ENCODE measurements at regions not wholly inside any gene's neighbourhood (a gene's known extent, or its start where the extent isn't known, plus 50 kb on each side); places are given as distances from the start of the nearest gene placed in this dataset.
A peak's percentile ranks its signal among the peaks of the same experiment; 100 is the strongest.

DNA sequence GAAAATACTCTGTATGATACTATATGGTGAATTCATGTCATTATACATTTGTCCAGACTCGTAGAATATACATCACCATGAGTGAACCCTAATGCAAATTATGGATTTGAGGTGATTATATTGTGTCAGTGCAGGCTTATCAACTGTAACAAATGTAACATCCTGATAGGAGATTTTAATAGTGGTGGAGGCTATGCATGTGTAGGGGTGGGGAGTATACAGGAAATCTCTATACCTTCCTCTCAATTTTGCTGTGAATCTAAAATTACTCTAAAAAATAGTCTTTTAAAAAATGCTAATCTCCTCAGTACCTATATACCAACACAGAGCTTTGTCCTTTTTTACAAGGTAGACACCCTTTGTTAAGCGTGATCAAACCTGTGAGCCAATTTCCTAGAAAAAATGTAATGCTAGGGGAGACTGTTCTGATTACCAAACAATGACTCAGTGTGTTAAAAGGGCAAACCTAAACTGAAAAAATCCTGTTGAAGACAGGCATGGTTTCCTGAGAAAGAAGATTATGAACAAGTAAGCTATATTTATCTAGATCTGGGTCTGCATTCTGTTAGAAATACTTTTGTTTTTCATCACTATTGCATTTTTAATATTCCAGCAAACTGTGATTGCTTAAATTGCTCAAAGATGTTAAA is 170.9 kb downstream of the DUSP6 start:
- DNase-seq = no peak

DNA sequence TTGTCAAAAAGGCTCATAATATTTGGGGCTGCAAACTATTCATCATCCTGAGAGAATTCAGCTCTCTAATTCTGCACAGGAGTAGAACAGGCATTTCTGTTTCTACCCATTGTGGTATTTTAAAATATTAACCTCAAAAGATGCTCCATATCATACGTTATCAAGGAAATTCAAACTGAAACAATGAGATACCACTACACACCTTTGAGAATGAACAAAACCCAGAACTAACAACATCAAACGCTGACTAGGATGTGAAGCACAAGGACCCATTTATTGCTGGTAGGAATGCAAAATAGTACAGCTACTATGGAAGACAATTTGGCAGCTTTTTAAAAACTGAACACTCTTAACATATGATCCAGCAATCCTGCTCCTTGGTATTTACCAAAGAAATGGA is 171.8 kb downstream of the DUSP6 start:
- DNase-seq = no peak

DNA sequence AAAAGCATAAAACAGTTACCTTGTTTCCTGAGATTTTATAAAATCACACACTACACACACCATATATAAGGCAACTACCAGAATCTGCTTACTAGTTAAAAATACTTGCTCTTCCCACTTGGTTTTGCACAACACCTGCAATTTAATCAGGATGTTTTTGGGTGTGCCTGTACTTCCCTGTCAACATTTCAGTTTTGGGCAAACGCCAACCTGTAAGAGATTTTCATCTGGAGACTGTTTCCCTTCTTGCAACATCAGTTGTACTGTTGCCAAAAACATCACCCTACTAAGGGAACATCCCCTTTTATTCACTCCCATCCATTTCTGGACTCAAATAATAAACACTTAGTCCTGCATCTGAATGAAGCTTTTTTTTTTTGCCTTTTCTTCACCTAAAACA is 172.3 kb downstream of the DUSP6 start:
- DNase-seq = no peak

DNA sequence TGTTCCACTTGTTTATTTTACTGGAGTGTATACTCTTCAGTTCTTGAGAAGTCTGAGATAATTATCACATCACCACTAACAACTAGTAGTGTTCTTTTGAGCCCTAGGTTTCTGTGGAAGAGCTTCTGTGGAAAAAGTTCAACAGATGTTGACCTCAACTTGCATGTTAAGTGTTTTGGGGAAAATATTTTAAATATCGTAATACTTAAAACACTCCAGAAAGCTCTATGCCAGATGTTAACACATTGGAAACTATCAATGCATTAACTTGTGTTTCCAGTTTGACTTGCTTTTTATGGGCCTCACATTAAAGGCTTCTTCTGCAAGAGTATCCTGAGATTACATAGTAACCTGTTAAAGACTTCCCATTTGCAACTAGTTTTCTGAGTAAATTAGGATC is 173.1 kb downstream of the DUSP6 start:
- DNase-seq = no peak

DNA sequence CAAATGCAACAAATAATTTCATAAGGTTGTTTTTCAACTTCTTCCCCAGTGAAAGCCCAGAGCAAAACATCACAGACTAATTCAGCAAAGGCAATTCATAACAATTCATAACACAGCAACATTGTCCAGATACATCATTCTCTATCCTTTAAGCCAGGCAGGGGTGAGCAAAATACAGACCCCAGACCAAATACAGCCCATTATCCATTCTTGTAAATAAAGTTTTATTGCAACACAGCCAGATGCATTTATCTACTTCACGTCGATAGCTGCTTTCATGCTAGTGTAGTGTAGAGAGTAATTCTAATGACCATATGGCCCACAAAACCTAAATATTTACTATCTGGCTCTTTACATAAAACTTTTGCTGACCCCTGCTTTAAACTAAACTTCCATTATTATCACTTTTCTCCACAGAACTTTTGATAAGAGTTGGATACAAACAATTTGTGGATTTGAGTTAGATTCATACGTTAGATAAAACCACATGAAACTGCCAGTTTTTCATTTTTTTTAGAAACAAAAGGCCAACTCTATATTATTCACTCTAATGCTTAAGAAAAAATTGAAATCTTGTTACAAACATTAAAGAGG is 174.4 kb downstream of the DUSP6 start:
- no peak for DNase-seq

DNA sequence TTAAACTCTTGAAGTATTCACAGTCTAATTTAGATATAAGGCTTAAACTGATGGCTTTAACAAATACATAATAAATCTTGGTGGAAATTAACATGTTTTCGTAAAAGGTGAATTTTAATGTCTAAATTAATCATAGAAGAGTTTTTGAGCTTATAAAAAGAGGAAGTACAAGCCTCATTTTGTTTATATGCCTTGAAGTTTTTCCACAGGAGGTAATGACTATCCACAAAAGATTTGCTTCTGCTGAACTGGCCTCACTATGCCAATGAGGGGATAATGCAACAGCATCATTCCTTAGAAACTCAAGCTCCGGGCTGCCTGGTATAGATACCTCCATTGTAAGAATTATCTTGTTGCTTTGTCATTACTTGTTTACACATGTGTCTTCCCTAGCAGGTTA is 175.6 kb downstream of the DUSP6 start:
- DNase-seq = no peak

DNA sequence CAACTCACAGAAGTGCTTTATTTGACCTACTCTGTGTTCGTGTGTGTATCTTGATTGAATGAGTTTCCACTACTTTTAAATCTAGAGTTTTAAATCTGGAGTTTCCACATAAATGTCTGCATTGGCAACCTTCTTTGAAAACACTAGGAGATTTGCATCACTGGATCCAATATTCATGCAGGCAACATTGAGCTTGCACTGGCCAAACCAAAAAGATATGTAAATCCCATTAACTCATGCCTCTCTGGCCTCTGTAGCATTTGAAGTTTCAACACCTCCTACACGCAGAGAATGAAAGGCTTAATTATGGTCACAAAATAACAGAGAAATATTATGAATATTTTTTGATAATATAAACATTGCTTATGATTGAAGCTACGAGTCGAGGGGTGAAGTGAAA is 178.6 kb downstream of the DUSP6 start:
- no peak for DNase-seq

DNA sequence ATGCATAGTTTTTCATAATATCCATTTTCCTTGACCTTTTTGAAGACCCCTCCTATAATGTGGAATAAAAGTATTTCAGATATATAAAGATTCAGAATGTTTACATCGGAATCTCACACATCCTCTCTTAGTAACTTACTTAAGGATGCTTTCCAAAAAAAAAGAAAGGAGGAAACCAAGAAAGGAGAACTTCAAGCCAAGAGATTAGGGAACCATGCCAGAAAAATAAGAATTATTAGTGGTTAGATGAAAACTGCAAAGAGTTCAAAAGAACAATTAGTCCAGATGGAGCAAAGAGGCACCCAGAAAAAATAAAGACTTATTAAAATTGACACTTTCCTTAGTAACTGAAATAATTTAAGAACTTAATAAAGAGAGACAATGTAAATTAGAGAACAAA is 179.2 kb downstream of the DUSP6 start:
- no peak for DNase-seq

DNA sequence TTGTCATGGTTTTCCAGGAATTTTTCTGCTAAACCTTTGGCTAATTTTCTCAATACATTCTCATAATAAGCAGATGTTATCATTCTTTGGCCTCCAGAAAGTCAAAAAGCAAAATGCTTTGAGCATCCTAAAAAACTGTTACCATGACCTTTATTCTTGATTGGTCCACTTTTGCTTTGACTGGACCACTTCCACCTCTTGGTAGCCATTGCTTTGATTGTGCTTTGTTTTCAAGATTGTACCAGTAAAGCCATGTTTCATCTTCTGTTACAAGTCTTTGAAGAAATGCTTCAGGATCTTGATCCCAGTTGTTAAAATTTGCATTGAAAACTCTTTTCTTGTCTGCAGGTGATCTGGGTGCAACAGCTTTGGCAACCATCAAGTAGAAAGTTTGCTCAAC is 180.1 kb downstream of the DUSP6 start:
- no peak for DNase-seq

DNA sequence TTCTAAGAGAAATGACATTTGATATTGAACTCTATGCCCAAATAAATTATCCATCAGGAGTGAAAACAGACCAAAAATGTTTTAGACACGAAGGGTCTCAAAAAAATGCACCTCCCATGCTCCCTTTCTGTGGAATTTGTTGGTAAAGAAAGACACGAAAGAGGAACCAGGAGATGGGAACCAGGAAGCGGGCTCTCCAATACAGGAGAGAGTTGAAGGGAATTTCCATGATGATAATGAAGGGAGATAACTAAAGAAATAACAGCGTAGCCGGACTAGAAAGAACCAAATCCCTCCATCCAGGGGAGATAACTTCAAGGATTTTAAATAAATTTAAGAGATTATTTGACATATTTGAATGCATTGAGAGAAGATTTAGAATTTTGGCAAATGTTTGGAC is 183.0 kb downstream of the DUSP6 start:
- no peak for DNase-seq

DNA sequence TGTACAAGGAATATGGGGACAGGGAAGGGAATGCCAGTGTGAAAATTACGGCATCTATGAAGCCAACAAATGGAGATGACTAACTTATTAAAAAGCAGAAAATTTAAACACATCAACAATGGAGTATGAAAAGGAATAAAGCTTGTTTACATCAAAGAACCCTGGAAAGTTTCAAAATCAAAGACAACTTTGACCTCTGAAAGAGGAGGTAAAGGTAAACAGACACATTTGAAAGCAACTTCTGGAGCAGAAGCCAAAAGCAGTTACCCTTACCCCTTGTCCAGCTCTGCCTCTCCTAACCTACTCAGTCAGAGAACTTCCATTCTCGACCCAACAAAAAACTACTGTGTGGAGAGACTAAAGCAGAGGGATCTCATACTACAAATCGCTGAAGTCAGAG is 184.3 kb downstream of the DUSP6 start:
- DNase-seq = no peak

DNA sequence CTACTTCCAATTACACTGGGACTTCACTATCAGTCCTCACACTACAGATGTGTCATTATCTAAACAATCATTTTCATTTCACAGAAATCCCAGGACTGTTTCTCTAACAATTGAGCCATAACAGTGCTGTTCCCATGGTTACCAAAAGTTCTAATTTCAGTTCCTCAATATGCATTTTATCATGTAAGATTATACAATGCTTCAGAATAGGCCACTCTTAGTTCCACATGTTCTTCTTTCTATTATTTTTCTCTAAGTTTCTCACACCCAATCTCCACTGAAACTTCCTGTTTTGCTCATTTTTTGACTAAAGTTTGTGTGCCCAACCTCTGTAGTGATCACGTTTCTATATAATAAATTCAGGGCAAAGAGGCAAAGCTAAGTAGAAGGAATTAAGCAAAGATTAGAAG is 185.8 kb downstream of the DUSP6 start:
- no peak for DNase-seq

DNA sequence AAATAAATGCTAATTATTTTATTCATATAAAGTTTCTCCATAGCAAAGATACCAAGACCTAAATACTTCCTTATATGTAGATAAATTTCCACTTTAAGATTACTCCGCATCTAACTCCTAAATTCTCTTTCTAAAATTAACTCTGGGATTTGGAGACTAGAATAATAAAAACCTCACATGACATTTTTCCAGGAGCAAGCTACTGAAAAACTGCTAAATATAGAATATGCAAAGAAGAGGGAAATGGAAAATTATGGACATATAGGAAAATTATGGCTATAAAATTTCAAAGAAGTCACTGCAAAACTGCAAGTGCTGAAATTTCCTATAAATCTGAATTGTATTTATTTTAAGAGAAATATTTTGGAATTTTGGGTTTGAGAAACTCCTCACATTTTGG is 186.2 kb downstream of the DUSP6 start:
- no peak for DNase-seq

DNA sequence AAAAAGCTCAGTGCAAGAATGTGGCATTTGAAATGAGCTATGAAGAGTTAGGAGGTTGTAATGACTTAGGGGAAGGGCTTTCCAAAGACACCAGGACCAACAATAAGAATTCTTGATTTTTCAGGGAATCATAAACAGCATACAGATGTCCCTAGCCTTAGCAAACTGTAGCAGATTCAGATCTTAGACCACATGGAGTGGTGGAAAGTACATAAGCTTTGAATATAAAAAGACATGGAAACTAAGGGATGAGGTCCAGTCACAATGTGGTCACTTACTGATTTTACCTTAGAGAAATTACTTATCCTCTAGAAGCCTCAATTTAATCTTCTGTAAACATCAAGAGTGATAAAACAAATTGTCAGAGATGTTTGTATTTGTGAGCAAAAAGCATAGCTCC is 186.6 kb downstream of the DUSP6 start:
- no peak for DNase-seq

DNA sequence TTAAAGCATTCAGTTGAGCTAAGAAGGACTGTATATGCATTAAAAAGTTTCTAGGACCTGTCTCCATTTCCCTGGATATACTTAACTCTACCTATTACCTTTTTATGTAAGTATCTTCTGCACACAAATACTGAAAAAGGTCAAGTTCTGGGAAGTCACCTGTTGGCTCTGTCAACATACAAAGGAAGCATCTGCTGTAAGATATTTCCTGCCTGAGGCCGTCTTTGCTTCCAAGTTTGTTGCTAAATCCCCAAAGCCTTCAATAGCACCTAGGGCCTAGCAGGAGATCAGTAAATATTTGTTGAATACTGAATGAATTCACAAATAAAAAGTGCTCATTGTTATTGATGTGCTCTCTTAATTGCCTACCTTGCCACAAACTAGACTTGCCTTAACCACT is 188.4 kb downstream of the DUSP6 start:
- no peak for DNase-seq

DNA sequence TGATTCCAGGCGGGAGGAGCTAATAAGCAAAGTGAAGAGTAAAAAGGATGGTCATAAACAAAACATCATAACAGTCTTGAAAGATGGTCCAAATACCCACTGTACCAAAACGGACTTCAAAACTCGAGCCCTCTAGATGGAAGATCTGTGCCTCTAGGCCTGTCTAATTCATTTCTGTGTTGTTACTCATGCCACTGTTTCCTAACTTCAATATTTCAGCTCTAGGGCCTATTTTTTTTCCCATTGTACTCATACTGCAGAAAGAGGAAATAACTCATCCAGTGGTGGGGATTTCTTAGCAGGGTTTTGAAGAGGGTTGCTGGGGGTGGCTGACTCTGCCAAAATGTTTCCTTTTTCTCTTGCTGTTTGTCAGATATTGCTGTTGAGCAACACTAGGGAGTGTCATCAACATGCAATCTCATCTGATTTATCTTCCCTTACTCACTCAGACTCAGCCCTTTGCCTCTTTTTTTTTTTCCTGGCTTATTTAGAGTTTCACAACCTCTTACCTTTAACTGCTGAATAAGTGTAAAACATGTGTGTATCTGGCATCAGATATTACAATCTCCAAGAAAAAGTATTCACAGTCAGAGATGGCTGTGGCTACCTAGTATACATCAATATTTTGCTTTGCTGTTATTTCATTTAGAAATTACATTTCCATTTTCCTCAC is 189.6 kb downstream of the DUSP6 start:
- peak; percentile 48 for DNase-seq

DNA sequence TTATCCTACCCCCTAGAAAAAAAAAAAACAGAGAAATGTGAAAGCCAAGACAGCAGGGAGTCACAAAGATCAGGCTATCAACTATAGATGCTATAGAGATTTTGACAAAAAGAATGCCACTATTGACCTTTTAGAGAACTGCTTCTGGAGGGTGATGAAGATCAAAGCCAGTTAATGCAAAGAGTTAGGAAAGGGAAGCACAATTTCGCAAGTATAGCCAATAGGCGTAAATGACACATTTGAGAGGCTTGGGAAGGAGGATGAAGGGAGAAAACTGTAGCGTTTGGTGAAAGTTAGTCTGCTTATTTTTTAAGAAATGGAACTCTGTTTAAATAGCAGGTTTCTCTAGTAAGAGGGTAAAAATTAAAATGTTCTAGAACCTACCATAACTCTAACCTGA is 190.7 kb downstream of the DUSP6 start:
- no peak for DNase-seq

DNA sequence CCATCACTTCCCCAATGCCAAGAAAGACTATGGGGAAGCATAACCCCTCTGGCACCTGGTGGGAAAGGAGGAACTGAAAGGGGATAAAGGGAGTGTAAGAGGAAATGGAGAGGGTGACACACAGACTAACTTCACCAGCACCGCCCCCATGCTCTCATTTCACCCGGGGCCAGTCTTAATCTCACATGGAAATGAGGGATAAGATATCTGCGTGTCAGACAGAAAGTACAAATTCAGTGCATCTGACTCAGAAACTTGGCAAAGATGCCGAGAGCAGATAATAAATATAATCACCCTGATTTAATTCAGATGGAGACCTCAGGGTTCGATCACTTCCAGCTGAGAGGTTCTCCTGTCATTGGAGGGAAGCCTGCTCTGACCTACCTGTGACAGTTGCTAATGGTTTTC is 191.6 kb downstream of the DUSP6 start:
- DNase-seq = peak; percentile 25

DNA sequence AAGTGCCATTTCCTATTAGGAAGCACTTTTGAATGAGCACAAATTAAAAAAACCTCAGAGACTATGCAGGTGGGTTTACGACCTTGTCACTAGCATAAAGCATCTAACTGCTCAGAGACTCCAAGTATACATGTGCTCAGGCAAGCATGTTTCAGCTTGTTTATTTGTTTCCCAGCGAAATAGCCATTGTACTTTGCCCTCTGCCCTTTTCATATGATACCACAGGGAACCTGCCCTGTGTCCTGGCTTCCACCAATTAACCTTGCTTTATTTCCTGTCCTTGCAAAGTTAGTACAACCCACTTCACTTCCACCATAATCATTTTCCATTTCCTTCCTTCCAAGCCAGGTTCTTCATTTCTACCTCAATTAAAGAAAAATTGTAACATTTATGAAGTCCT is 194.9 kb downstream of the DUSP6 start:
- no peak for DNase-seq

DNA sequence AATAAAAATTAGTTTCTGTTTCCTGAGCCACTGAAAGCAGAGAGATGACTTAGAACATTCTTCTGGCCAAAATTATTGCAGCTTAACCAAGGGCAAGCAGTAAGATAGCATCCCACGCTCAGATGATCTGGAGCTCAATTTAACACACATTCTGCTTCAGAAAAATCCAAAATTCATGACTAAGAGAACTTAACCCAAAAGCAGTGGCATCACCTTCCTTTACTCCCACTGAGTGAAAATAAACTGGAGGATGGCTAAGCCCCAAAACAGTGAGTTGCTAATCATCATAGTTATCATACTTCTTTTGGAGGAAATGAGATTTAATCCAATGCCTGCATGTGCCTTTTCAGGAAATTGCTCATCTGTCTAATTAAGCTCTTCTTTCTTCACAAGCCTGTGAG is 195.4 kb downstream of the DUSP6 start:
- DNase-seq = no peak

DNA sequence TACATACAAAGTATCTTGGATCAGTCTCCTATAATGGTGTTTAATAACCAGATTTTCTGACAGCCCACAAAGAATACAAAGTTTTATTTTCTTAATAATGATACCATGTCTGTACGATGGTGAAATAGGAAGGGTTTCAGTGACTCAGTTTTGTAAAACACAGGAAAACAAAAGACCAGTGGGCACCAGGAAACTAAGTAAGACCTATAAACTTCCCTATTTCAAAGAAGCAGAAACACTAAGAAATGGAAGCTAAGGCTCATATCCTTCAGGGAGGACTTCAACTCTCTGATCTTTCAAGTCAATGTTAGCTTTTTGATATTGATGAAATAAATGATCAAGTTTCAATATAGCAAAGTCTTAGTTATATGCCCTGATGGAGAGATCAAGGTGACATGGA is 196.0 kb downstream of the DUSP6 start:
- DNase-seq = no peak

DNA sequence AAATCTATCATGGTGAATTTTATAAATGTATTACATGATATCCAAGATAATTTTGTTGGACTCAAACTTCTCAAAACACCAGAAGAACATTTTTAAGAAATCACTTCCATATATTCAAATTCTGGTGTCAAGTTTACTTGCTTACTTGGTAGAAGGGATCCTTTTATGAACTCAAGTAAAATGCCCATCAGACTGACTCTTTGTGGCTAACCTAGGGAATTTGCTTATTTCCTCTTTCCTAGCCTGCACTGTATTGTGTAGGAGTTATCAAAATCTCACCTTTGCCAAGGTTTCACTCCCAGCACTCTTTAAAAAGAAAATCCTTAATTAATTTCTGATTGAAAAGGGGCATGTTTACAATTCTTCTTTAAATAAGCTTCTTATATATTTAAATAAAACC is 196.5 kb downstream of the DUSP6 start:
- DNase-seq = no peak

DNA sequence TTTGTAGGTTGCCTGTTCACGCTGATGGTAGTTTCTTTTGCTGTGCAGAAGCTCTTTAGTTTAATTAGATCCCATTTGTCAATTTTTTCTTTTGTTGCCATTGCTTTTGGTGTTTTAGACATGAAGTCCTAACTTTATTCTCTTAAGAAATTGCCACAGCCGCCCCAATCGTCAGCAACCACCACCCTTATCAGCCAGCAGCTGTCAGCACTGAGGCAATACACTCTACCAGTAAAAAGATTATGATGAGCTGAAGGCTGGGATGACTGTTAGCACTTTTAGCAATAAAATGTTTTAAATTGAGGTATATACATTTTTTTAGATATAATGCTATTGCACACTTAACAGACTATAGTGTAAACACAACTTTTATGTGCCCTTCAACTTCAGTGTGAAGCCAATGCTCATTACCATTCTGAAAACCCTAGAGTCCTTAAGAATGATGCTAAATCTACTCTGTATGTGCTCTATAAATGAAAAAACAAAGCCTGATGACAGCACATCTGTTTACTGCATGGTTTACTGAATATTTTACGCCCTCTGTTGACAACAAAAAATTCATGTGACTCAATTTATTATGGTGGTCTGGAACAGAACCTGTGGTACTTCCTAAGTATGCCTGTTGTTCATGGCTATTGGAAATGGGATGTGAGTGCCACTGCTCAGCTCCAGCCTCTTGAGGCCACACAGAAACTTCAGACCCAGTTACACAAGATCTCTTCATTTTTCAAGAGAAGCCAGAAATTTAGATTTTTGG is 197.4 kb downstream of the DUSP6 start:
- DNase-seq = no peak

DNA sequence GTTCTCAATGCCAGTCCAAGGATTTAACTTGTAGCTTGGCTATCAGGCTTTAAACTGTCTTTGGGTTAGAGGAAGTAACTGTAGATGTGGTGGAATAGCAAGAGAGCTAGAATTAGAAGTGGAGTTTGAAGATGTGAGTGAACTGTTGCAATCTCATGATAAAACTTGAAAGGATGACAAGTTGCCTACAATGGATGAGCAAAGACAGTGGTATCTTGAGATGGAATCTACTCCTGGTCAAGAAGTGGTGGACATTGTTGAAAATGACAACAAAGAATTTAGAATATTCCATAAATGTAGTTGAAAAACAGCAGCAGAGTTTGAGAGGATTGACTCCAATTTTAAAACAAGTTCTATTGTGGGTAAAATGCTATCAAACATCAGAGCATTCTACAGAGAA is 199.0 kb downstream of the DUSP6 start:
- DNase-seq = no peak
